K562 (cell line): ENCODE measurements at regions not wholly inside any gene's neighbourhood (a gene's known extent, or its start where the extent isn't known, plus 50 kb on each side); places are given as distances from the start of the nearest gene placed in this dataset.
A peak's percentile ranks its signal among the peaks of the same experiment; 100 is the strongest.

Experiments used
- ATAC-seq: fragments of 200-7000 bp; cut with Tn5 transposase; 3 replicates; pipeline ENCODE4 v1.9.1; 2020; ENCODE audit warnings: moderate library complexity
- BruUV-seq: library from RNA; stranded (reverse); fragments of 400-500 nt; replicated peaks from 2 replicates; lab custom pipeline; 2021; lab: Mats Ljungman, UMichigan
- CTCF ChIA-PET: fragments of 300-600 bp; formaldehyde crosslinking; extraction: SDS; loops from one replicate; lab custom pipeline; 2021; ENCODE audit warnings: low intra/inter-chr PET ratio; lab: Yijun Ruan, JAX
- POLR2A ChIA-PET: fragments of 300-600, 350-650 bp; sonication (Branson Sonifier 250); formaldehyde crosslinking; extraction: SDS; loops from one replicate; lab custom pipeline; 2021; ENCODE audit warnings: antibody characterized with exemption, inconsistent platforms; lab: Yijun Ruan, JAX
- DNase-seq, 4 experiments: peaks; one replicate each; pipeline versions ENCODE4 v3.0.0 to v3.0.0-alpha.2; 2011 to 2018; ENCODE audit warnings: low spot score in 3 of 4, mixed read lengths in 3 of 4; ENCODE audit errors: extremely low read depth in 1 of 4
- FAIRE-seq: peaks from 2 replicates; lab custom pipeline; 2011; peaks lifted over from hg19 to GRCh38; lab: Jason Lieb, UNC
- H2AFZ ChIP-seq: 2 replicates; pipeline ENCODE4 v1.6.0; 2011; ENCODE audit warnings: low read depth, low read length, control low read depth, inconsistent platforms
- H3K27ac ChIP-seq: fragments of 200-600 bp; 3 replicates; pipeline ENCODE4 v1.8.0; 2011; ENCODE audit warnings: low read depth, mild to moderate bottlenecking, control low read depth, inconsistent platforms, low read length, moderate library complexity, mixed read lengths; ENCODE audit errors: extremely low read depth
- H3K27me3 ChIP-seq, 2 experiments: fragments of 300-600 bp in 1 of 2; 2 replicates in 1 of 2; 3 replicates in 1 of 2; pipeline versions ENCODE4 v1.6.0 to v1.8.0; 2011; ENCODE audit warnings: inconsistent platforms in 2 of 2, low read length in 2 of 2, mild to moderate bottlenecking in 1 of 2, mixed read lengths in 1 of 2, moderate library complexity in 1 of 2; ENCODE audit not compliant: control insufficient read depth in 2 of 2, insufficient read depth in 2 of 2
- H3K36me3 ChIP-seq: fragments of 300-600 bp; 3 replicates; pipeline ENCODE4 v1.8.0; 2011; ENCODE audit warnings: mild to moderate bottlenecking, low read length, inconsistent platforms; ENCODE audit not compliant: control insufficient read depth, insufficient read depth
- H3K4me1 ChIP-seq, 2 experiments: fragments of 200-600 bp in 1 of 2; replicated peaks in 1 of 2; 2 replicates in 1 of 2; 3 replicates in 1 of 2; pipeline versions ENCODE4 v1.5.1 to v1.8.0; 2011; ENCODE audit warnings: inconsistent platforms in 2 of 2, low read length in 2 of 2, mild to moderate bottlenecking in 1 of 2, mixed read lengths in 1 of 2, moderate library complexity in 1 of 2; ENCODE audit not compliant: control insufficient read depth in 2 of 2, insufficient read depth in 2 of 2
- H3K4me2 ChIP-seq: 2 replicates; pipeline ENCODE4 v1.6.1; 2011; ENCODE audit warnings: low read length, control low read depth, inconsistent platforms, mixed read lengths; ENCODE audit not compliant: insufficient read depth
- H3K4me3 ChIP-seq: fragments of 200-600 bp; sonication (generic), shearing (Covaris generic); 2 replicates; pipeline ENCODE4 v1.5.1; 2016; ENCODE audit warnings: control low read depth, inconsistent platforms
- H3K79me2 ChIP-seq: fragments of 200-600 bp; 3 replicates; pipeline ENCODE4 v1.8.0; 2011; ENCODE audit warnings: low read length, inconsistent platforms; ENCODE audit not compliant: control insufficient read depth, insufficient read depth
- H3K9ac ChIP-seq, 2 experiments: 2 replicates each; pipeline versions ENCODE4 v1.6.0 to v1.6.1; 2011; ENCODE audit warnings: low read depth in 2 of 2, low read length in 2 of 2, control low read depth in 1 of 2, inconsistent platforms in 1 of 2, mild to moderate bottlenecking in 1 of 2, mixed read lengths in 1 of 2; ENCODE audit not compliant: insufficient read depth in 1 of 2
- H3K9me1 ChIP-seq: one replicate; pipeline ENCODE4 v1.6.0; 2011; ENCODE audit warnings: inconsistent platforms, mild to moderate bottlenecking, low read length, moderate library complexity; ENCODE audit not compliant: control insufficient read depth, insufficient read depth
- H3K9me3 ChIP-seq: replicated peaks from 2 replicates; pipeline ENCODE4 v1.5.1; 2011; ENCODE audit warnings: low read depth, low read length, inconsistent platforms; ENCODE audit not compliant: control insufficient read depth, insufficient read depth
- H4K20me1 ChIP-seq: replicated peaks from 2 replicates; pipeline ENCODE4 v1.6.1; 2011; ENCODE audit warnings: low read length, inconsistent platforms, mixed read lengths; ENCODE audit not compliant: control insufficient read depth, insufficient read depth
- CBFA2T3 ChIP-seq: fragments of 450-650 bp; IDR thresholded peaks from 2 replicates; pipeline ENCODE4 v1.6.1; 2017
- FUS ChIP-seq: fragments of 200-400 bp; formaldehyde crosslinking; optimal IDR thresholded peaks from 2 replicates; pipeline ENCODE3; 2017; ENCODE audit warnings: low read depth, low read length
- MAFG ChIP-seq: fragments of 450-650 bp; conservative IDR thresholded peaks from 2 replicates; pipeline ENCODE4 v1.6.1; 2016; ENCODE audit warnings: missing genetic modification characterization, missing compliant biosample characterization
- PHB2 ChIP-seq: fragments of 450-650 bp; IDR thresholded peaks from 2 replicates; pipeline ENCODE4 v1.6.1; 2017; ENCODE audit warnings: low read depth
- PML ChIP-seq: IDR thresholded peaks from 2 replicates; pipeline ENCODE4 v1.6.1; 2012; ENCODE audit warnings: low read length, inconsistent platforms
- RBM22 ChIP-seq: fragments of 200-400 bp; formaldehyde crosslinking; IDR thresholded peaks from 2 replicates; pipeline ENCODE4 v1.6.1; 2018; ENCODE audit warnings: low read length, low read depth; ENCODE audit not compliant: poor library complexity, severe bottlenecking
- TGIF2 ChIP-seq: sonication (generic); formaldehyde crosslinking; IDR thresholded peaks from 2 replicates; pipeline ENCODE4 v1.8.1; 2022; ENCODE audit warnings: mild to moderate bottlenecking, missing genetic modification reagents, moderate library complexity
- ZNF274 ChIP-seq: IDR thresholded peaks from 2 replicates; pipeline ENCODE4 v1.6.1; 2011; ENCODE audit warnings: low read depth, mild to moderate bottlenecking, low read length, moderate library complexity, borderline replicate concordance
- WGBS: fragments of 100-300 bp; shearing (Covaris generic); methylation state at CpG from one replicate; pipeline ENCODE4 v1.1.6; 2016; ENCODE audit warnings: low coverage, mixed read lengths; ENCODE audit not compliant: insufficient coverage; ENCODE audit errors: missing lambda C conversion rate; 5-methylcytosine and 5-hydroxymethylcytosine counted together
- in situ Hi-C: fragments of 300-500 bp; cut with MboI; formaldehyde crosslinking; loops from 4 replicates; pipeline ENCODE4 v1.15.0; 2018; ENCODE audit warnings: inconsistent platforms, mixed read lengths
- intact Hi-C: fragments of 100-400 bp; cut with micrococcal nuclease; formaldehyde crosslinking; loops from 2 replicates; pipeline ENCODE4 v1.14.2; 2022
- TF ChIP-seq, protein P1 (sequence below): sonication (generic); formaldehyde crosslinking; IDR thresholded peaks from 2 replicates; pipeline ENCODE4 v1.8.1; 2022; ENCODE audit warnings: missing genetic modification reagents
- TF ChIP-seq, protein P2 (sequence below): fragments of 450-650 bp; IDR thresholded peaks from 2 replicates; pipeline ENCODE4 v1.7.1; 2018; ENCODE audit warnings: mild to moderate bottlenecking, low read depth; ENCODE audit not compliant: partially characterized antibody
- TF ChIP-seq, protein P3 (sequence below): sonication (generic); IDR thresholded peaks from 2 replicates; pipeline ENCODE4 v1.6.1; 2016

DNA sequence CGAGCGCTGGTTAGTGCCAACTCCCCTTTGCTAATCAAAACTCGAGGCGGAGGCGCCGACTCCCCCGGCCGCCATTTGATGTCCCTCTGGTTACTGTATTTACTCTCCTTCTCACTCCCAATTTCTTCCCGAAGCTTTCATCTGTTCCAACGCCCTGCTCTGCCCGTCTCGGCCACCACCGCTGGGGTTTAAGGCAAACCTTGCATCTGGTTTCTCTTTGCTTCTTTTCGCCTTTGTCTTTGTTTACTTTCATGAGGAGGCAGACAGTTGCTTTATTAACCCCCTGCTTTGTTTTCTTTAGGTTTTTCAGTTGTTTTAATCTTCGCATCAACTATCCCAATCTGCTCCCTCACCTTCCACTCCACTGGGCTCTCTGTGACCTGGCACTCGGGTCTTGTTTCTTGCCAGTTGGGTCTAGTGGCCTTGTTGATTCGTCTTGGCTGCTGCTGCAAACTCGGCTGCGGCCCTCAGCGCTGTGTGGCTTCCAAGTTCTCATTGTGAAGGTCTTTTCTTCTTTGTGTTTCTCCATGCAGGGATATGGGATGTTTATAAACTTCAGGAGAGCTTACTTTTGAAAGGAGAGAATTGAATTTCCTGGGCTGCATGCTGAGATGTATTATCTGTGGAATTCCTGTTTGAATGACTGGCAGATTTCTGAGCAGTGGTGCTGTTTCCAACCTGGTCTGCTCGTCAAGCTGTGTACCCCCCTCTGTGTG lies 155.1 kb downstream of the CDC5L start:
- FAIRE-seq (no peak), DNase-seq (no peak), ATAC-seq (0 out of 3 replicates have a peak, but pooled peaks have one; percentile 26)
- H3K9me1 ChIP-seq, result no peaks in the 10 kb centered on the region
- no peaks in the 10 kb centered on the region for H3K9me3 ChIP-seq
- H3K27me3 ChIP-seq, result peaks cover 9 to 32% of the 10 kb centered on the region in 2 experiments; a peak in 4 of 5 replicates
- under 1% methylated on average over 21 of the region's 21 CpGs for WGBS
- 0 out of 2 replicates have a peak overlapping the region, but pooled peaks have one; percentile 3 for H2AFZ ChIP-seq
- H3K4me3 ChIP-seq, result no peak overlapping the region
- CTCF ChIA-PET, result interaction anchor here (0.6 kb wide), 1 partner anchor 73 kb away, joined by 3 read pairs; no protein-coding TSS in a partner anchor
- H3K27ac ChIP-seq, result no peak overlapping the region
- H3K36me3 ChIP-seq, result no peaks in the 10 kb centered on the region
- POLR2A ChIA-PET, result interaction anchor here (0.8 kb wide), 1 partner anchor 24 kb away, joined by 3 read pairs; no protein-coding TSS in a partner anchor
- H3K9ac ChIP-seq, result no peak overlapping the region
- no peaks in the 10 kb centered on the region for H3K4me1 ChIP-seq
- no peaks in the 10 kb centered on the region for H3K79me2 ChIP-seq
- H3K4me2 ChIP-seq, result no peak overlapping the region
- intact Hi-C loops (no loop called here), in situ Hi-C loops (no loop called here)
- TF ChIP-seq MAFG (tag), result peak; percentile 43
- no peak for TF ChIP-seq ZNF274
- BruUV-seq, result no TSS peak
- H4K20me1 ChIP-seq, result no peaks in the 10 kb centered on the region

DNA sequence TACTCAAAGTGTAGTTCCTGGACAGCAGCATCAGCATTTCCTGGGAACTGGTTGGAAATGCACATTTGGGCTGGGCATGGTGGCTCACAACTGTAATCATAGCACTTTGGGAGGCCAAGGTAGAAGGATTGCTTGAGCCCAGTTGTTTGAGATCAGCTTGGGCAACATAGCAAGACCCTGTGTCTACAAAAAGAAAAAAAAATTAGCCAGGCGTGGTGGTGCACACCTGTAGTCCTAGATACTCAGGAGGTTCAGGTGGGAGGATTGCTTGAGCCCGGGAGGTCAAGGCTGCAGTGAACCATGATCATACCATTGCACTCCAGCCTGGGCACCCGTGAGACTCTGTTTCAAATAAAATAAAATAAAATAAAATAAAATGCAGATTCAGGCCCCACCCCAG lies 156.2 kb downstream of the CDC5L start:
- no peak for FAIRE-seq
- 0% methylated on average over 3 of the region's 3 CpGs for WGBS
- intact Hi-C loops, result no loop called here
- ChIA-PET CTCF (no interaction called here), POLR2A (no interaction called here)
- Histone ChIP-seq H4K20me1 (no peaks in the 10 kb centered on the region), H3K4me2 (no peak overlapping the region), H3K4me1 (no peaks in the 10 kb centered on the region), H2AFZ (no peak overlapping the region), H3K79me2 (no peaks in the 10 kb centered on the region), H3K27ac (no peak overlapping the region), H3K9ac (no peak overlapping the region), H3K4me3 (no peak overlapping the region), H3K27me3 (peaks cover 9 to 36% of the 10 kb centered on the region in 2 experiments), H3K9me1 (no peaks in the 10 kb centered on the region), H3K36me3 (no peaks in the 10 kb centered on the region), H3K9me3 (no peaks in the 10 kb centered on the region)
- no peak for ATAC-seq
- in situ Hi-C loops, result no loop called here
- no peak for DNase-seq
- no TSS peak for BruUV-seq
- TF ChIP-seq PML, result no peak
- no peak for TF ChIP-seq CBFA2T3
- TF ChIP-seq, protein P1, sequence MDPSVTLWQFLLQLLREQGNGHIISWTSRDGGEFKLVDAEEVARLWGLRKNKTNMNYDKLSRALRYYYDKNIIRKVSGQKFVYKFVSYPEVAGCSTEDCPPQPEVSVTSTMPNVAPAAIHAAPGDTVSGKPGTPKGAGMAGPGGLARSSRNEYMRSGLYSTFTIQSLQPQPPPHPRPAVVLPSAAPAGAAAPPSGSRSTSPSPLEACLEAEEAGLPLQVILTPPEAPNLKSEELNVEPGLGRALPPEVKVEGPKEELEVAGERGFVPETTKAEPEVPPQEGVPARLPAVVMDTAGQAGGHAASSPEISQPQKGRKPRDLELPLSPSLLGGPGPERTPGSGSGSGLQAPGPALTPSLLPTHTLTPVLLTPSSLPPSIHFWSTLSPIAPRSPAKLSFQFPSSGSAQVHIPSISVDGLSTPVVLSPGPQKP (CRISPR knock-in tag), result no peak
- TF ChIP-seq TGIF2 (CRISPR knock-in tag), result no peak
- TF ChIP-seq, protein P2, sequence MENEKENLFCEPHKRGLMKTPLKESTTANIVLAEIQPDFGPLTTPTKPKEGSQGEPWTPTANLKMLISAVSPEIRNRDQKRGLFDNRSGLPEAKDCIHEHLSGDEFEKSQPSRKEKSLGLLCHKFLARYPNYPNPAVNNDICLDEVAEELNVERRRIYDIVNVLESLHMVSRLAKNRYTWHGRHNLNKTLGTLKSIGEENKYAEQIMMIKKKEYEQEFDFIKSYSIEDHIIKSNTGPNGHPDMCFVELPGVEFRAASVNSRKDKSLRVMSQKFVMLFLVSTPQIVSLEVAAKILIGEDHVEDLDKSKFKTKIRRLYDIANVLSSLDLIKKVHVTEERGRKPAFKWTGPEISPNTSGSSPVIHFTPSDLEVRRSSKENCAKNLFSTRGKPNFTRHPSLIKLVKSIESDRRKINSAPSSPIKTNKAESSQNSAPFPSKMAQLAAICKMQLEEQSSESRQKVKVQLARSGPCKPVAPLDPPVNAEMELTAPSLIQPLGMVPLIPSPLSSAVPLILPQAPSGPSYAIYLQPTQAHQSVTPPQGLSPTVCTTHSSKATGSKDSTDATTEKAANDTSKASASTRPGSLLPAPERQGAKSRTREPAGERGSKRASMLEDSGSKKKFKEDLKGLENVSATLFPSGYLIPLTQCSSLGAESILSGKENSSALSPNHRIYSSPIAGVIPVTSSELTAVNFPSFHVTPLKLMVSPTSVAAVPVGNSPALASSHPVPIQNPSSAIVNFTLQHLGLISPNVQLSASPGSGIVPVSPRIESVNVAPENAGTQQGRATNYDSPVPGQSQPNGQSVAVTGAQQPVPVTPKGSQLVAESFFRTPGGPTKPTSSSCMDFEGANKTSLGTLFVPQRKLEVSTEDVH, result no peak
- TF ChIP-seq, protein P3, sequence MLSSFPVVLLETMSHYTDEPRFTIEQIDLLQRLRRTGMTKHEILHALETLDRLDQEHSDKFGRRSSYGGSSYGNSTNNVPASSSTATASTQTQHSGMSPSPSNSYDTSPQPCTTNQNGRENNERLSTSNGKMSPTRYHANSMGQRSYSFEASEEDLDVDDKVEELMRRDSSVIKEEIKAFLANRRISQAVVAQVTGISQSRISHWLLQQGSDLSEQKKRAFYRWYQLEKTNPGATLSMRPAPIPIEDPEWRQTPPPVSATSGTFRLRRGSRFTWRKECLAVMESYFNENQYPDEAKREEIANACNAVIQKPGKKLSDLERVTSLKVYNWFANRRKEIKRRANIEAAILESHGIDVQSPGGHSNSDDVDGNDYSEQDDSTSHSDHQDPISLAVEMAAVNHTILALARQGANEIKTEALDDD, result no peak
- no peak for TF ChIP-seq RBM22
- no peak for TF ChIP-seq FUS
- TF ChIP-seq PHB2, result no peak
